ENCODE measurements at regions not wholly inside any gene's neighbourhood (a gene's known extent, or its start where the extent isn't known, plus 50 kb on each side); places are given as distances from the start of the nearest gene placed in this dataset.

DNA sequence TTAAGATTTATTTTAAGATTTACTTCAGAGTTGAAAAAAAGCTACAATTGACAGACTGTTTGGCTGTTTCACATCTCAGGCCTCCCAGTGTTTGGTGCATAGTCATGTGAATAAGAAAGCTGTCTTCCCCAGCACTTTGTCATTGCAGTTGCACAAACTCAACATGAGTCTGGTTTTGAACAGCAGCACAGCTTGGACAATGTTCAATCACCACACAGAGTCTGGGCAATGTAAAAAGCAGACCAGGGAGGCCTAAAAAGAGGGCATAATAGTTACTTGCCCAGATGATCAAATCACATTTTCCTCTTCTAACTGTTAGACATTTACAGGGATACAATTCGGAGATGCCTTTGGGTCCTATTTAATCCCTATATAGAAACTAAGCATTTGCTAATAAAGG is 1055.0 kb downstream of the RPA4 start (continued):
- TF ChIP-seq, protein P1, sequence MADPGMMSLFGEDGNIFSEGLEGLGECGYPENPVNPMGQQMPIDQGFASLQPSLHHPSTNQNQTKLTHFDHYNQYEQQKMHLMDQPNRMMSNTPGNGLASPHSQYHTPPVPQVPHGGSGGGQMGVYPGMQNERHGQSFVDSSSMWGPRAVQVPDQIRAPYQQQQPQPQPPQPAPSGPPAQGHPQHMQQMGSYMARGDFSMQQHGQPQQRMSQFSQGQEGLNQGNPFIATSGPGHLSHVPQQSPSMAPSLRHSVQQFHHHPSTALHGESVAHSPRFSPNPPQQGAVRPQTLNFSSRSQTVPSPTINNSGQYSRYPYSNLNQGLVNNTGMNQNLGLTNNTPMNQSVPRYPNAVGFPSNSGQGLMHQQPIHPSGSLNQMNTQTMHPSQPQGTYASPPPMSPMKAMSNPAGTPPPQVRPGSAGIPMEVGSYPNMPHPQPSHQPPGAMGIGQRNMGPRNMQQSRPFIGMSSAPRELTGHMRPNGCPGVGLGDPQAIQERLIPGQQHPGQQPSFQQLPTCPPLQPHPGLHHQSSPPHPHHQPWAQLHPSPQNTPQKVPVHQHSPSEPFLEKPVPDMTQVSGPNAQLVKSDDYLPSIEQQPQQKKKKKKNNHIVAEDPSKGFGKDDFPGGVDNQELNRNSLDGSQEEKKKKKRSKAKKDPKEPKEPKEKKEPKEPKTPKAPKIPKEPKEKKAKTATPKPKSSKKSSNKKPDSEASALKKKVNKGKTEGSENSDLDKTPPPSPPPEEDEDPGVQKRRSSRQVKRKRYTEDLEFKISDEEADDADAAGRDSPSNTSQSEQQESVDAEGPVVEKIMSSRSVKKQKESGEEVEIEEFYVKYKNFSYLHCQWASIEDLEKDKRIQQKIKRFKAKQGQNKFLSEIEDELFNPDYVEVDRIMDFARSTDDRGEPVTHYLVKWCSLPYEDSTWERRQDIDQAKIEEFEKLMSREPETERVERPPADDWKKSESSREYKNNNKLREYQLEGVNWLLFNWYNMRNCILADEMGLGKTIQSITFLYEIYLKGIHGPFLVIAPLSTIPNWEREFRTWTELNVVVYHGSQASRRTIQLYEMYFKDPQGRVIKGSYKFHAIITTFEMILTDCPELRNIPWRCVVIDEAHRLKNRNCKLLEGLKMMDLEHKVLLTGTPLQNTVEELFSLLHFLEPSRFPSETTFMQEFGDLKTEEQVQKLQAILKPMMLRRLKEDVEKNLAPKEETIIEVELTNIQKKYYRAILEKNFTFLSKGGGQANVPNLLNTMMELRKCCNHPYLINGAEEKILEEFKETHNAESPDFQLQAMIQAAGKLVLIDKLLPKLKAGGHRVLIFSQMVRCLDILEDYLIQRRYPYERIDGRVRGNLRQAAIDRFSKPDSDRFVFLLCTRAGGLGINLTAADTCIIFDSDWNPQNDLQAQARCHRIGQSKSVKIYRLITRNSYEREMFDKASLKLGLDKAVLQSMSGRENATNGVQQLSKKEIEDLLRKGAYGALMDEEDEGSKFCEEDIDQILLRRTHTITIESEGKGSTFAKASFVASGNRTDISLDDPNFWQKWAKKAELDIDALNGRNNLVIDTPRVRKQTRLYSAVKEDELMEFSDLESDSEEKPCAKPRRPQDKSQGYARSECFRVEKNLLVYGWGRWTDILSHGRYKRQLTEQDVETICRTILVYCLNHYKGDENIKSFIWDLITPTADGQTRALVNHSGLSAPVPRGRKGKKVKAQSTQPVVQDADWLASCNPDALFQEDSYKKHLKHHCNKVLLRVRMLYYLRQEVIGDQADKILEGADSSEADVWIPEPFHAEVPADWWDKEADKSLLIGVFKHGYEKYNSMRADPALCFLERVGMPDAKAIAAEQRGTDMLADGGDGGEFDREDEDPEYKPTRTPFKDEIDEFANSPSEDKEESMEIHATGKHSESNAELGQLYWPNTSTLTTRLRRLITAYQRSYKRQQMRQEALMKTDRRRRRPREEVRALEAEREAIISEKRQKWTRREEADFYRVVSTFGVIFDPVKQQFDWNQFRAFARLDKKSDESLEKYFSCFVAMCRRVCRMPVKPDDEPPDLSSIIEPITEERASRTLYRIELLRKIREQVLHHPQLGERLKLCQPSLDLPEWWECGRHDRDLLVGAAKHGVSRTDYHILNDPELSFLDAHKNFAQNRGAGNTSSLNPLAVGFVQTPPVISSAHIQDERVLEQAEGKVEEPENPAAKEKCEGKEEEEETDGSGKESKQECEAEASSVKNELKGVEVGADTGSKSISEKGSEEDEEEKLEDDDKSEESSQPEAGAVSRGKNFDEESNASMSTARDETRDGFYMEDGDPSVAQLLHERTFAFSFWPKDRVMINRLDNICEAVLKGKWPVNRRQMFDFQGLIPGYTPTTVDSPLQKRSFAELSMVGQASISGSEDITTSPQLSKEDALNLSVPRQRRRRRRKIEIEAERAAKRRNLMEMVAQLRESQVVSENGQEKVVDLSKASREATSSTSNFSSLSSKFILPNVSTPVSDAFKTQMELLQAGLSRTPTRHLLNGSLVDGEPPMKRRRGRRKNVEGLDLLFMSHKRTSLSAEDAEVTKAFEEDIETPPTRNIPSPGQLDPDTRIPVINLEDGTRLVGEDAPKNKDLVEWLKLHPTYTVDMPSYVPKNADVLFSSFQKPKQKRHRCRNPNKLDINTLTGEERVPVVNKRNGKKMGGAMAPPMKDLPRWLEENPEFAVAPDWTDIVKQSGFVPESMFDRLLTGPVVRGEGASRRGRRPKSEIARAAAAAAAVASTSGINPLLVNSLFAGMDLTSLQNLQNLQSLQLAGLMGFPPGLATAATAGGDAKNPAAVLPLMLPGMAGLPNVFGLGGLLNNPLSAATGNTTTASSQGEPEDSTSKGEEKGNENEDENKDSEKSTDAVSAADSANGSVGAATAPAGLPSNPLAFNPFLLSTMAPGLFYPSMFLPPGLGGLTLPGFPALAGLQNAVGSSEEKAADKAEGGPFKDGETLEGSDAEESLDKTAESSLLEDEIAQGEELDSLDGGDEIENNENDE (IDR thresholded peaks at IDR 0.05; ENCODE audit: insufficient replicate concordance, low read length), result no peak
- TF ChIP-seq ZNF274 (IDR thresholded peaks at IDR 0.05; ENCODE audit: borderline replicate concordance, extremely low read depth, low read length), result no peak
- TF ChIP-seq SP4 (IDR thresholded peaks at IDR 0.05; ENCODE audit: low read length), result no peak
- TF ChIP-seq POLR2AphosphoS5 (IDR thresholded peaks at IDR 0.05; ENCODE audit: low read depth, low read length), result no peak
